CD4-positive, alpha-beta T cell treated with Interleukin-12 subunit alpha and Interleukin-12 subunit beta, for 1 hour (primary cell): ENCODE measurements at regions not wholly inside any gene's neighbourhood (a gene's known extent, or its start where the extent isn't known, plus 50 kb on each side); places are given as distances from the start of the nearest gene placed in this dataset.
"Not testable (repeated sequence)": the region's sequence is repeated elsewhere in the genome, so short reads cannot be mapped to it uniquely, and the experiment has no call there.

Experiments
- DNase-seq: peaks from one replicate; pipeline ENCODE4 v3.0.0-alpha.2; 2020

DNA sequence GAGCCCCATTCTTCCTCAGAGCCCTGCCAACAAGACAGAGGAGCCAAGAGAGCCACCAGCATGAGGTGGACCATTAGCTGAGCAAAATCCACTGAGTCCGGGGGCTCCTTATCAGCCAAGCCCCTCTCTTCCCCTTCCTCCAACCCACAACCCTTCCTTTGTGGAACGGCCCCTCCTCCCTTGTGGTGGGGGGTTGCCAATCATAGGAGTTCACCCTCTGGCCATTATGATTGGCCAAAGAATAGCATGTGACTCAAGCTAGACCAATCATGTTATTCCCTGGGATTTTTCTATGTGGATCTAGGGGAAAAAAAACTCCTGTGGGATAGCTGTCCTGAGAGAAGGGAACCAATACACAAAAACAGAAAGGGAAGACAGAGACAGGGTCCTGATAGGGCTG is 120.5 kb downstream of the C16orf95 start:
- no peak for DNase-seq

DNA sequence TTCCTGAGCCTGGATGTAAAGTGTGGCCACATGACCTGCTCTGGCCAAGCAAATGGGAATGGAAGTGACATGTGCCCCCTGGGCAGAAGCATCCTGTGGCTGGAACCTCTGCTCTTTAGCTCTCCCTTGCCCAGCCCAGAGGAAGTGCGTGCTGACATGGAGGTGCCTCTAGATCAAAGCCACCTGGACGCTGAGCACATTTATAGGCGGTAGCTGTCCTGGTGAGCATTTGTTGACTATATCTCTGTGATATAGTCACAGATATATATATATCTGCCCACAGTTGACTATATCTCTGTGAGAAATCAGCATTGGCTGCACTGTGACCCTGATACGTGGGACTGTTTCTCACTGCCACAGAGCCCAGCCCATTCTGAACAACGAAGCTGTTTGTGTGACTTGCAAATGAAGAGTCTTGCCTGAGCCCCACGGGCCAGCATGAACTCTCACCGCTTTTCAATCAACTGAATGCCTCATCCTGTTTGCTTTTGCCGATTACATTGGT is 118.8 kb downstream of the C16orf95 start:
- no peak for DNase-seq

DNA sequence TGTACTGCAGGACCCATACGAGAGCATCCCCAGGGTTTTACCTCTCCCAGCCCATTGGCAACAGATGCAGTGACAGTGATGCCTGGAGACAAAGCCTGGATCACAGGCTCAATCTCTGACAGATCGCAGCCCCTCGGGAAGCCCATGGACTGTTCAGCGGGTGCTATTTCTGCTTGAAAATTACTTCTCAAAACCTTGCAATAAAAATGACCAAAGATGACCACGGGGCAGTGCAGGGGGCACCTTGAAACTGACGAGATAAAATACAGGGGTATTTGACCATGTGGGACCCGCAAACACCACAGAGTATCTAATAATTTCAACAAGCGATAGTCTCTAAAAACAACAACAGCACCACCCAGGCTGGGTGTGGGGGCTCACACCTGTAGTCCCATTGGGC is 118.3 kb downstream of the C16orf95 start:
- DNase-seq = no peak

DNA sequence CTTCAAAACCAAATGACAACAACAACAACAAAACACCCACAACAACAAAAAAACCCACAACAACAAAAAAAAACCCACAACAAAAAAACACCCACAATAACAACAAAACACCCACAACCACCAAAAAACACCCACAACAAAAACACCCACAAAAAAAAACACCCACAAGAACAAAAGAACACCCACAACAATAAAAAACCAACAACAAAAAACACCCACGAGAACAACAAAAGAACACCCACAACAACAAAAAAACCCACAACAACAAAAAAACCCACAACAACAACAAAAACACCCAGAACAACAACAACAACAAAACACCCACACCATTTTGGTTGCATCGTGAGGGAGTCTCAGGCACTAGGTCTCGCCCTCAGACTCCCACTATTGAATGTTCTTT is 117.8 kb downstream of the C16orf95 start:
- DNase-seq = no peak

DNA sequence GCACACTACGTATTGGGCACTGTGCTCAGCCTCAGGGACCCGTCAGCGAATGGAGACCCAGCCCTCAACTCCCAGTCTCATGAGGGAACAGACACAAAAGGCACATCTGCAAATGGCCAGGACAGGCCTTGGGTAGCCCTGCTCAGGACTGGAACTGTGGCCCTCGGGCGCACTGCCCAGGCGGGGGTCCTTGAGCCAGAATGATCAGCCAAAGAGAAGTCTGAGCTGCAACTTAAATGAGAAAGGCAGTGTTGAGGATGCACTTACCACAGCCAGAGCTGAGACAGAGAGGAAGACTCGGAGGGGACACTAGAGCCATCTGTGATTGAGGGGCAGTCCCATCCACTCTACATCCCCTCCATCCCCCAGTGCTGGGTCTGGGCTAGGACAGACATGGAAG is 117.3 kb downstream of the C16orf95 start:
- DNase-seq = no peak

DNA sequence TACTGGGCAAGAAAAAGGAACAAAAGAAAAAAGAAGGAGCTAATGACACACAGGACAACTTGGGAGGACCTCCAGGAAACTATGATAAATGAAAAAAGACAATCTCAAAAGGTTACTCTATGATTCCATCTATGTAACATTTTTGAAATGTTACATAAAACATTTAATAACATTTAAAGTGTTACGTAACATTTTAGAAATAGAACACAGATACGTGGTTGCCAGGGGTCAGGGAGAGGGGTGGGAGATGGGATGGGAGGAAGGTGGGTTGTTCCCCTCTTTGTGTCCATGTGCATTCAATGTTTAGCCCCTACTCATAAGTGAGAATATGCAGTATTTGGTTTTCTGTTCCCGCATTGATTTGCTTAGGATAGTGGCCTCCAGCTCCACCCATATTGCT is 116.6 kb downstream of the C16orf95 start:
- no peak for DNase-seq

DNA sequence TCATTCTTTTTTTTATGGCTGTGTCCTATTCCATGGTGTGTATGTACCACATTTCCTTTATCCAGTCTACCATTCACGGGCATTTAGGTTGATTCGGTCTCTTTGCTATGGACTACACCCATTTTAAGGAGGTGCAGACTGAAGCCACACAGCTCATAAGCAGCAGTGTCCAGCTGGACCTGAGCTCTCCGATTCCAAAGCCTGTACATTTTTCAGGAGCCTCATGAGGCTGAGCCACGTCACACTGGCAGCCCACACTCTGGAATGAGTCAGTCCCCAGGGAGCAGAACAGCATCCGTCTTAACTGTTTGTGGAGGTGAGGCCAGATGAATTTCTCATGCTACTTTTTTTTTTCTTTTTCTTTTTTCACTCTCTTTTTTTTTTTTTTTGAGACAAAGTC is 116.1 kb downstream of the C16orf95 start:
- no peak for DNase-seq

DNA sequence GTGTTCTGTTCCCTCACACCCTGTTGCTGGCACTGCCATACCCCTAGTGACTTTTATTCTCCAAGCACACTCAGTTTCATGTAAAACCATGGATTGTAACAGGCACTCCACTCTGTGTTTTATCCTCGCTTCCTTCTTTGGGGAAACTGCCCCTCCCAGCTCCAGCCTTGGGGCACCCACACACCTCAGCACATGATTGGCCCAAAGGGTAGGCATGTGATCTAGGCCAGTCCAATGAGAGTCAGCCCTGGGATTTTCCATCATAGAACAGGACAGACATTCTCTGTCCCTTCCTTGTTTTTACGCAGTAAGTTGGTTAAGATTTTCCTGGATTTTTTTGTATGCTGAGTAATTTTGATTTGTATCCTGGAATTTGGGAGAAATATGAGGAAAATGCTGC is 115.4 kb downstream of the C16orf95 start:
- no peak for DNase-seq

DNA sequence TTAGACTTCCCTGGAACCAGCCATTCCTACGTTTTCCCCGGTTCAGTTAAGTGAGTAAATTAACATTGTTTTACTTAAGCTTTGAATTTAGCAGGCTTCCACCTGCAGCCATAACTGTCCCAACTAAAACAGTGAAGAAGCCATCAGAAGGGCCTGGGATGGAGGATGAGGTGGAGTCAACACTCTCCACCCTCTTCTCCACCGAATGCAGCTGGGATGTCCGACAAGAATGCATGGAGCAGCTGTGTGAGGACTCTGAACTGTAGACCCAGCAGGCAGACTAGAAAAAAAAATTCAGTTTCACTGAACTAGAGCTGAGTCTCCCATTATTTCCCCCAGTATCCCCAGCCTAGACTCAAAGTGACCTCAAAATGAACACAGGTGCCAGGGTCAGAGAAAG is 114.8 kb downstream of the C16orf95 start:
- DNase-seq = no peak

DNA sequence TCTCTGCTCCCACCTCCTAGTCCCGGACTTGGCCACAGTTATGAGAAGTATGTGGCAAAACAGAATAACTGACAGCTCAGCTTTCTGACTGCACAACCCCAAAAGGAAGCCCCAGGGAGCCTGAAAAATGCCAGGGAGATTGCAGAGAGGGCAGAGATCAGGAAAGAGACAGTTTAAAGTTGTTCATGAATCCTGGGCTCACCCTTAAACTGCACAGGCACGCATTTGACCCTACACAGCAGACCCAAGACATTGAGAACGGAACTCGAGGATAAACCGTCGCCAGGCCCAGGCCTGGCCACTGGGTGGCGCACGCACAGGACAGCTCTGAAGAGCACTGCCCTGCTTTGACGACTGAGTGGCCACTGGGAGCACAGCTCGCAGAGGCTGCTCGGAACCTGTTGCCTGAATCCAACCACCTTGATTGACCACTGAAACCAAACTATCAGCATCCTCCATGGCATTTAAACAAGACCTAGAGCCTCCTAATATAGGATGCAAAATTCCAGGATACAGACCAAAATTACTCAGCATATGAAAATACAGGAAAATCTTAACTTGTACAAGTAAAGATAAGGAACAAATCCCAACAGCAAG is 114.0 kb downstream of the C16orf95 start:
- DNase-seq = peak; percentile 32

DNA sequence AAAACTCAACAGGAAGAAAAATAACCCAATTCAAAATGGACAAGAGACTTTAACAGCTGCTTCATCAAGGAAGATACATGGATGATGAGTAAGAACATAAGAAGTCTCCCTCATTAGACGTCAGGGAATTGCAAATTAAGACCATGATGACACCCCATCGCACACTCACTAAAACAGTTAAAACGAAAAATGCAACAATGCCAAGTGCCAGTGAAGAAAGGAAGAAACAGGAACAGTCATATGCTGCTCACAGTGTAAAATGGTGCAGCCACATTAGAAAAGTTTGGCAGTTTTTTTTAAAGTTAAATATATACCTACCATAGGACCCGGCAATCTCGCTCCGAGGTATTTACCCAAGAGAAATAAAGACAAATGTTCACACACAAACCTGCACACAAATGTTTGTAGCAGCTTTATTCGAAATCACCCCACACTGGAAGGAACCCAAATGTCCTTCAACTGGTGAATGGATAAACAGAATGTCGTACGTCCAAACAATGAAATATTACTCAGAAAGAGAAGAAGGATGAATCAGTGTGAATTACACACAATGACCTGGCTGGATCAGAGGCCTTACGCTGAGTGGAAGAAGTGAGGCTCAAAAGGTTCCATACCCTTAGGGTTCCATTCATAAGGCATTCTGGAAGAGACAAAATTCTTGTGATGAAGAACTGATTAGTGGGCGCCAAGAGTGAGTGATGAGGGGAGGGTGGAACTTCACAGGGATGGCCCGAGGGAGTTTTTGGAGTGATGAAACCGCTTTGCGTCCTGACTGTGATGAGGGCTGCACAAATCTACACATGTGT is 110.3 kb downstream of the C16orf95 start:
- DNase-seq = no peak

DNA sequence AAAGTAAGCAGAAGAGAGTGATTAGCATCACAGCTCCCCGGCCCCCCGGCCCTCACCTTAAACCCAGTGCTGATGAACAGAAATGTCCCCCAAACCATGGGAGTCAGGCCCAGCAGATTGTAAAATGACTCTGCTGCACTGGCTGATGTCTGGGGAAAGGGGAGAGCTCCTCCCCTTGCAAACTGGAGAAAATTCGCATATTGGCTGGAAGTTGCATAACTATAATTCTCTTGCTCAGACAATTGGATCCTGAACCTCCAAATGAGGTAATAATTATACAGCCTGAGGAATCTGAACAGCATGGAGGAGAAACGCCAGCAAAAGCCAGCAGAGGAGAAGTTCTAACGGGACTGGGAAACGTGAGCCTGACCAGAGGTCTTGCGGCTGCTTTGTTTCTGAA is 109.7 kb downstream of the C16orf95 start:
- no peak for DNase-seq

DNA sequence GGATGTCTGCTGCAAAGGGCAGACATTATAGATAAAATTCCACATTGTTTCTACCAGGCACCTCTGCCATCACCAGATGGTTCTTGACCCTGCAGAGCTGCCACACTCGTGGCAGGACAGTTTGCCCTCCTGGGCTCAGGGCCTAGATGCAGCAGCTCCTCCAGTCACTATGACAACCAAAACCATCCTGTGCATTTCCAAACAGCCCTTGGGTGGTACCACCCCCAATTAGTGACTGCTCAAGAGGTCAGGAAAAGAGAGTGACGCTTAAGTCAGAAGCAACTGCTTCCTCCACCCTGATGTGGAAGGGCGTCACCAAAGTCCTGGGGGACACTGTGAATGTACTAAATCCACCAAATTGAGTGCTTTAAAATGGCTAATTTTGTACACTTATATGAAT is 109.2 kb downstream of the C16orf95 start:
- DNase-seq = no peak

DNA sequence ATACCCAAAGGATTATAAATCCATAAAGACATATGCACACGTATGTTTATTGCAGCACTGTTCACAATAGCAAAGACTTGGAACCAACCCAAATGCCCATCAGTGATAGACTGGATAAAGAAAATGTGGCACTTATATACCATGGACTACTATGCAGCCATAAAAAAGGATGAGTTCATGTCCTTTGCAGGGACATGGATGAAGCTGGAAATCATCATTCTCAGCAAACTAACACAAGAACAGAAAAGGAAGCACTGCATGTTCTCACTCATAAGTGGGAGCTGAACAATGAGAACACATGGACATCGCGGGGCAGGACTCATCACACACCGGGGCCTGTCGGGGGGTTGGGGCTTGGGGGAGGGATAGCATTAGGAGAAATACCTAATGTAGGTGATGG is 108.2 kb downstream of the C16orf95 start:
- DNase-seq = not testable (repeated sequence)

DNA sequence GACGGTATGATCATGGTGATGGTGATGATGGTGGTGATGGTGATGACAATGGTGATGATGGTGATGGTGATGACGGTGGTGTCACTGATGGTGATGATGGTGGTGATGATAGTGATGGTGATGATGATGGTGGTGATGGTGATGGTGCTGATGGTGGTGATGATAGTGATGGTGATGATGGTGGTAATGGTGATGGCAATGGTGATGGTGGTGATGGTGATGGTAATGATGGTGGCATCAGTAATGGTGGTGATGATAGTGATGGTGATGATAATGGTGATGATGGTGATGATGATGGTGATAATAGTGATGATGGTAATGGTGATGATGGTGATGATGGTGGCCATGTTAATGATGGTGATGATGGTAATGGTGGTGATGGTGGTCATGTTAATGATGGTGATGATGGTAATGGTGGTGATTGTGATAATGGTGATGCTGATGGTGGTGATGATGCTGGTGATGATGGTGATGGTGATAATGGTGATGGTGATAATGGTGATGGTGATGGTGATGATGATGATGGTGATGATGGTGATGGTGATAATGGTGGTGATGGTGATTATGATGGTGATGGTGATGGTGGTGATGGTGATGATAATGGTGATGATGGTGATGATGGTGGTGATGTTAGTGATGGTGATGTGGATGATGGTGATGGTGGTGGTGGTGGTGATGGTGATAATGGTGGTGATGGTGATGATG is 107.2 kb downstream of the C16orf95 start:
- DNase-seq = no peak

DNA sequence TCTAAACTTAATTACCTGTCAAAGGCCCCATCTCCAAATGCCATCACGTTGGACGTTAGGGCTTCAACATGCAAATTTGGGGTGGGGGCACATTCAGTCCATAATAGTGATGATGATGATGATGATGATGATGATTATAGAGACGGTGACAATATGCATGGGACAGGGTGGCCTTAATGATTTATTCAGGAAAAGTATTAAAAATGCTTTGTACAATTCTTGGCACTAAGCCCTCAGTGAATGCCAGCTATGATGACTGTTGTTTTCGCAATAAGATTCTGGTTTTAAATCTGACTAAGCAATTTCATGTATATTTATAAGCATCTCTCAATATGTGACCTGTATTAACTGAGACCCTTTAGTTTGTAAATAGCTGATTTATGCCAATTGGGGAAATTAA is 106.3 kb downstream of the C16orf95 start:
- DNase-seq = no peak

DNA sequence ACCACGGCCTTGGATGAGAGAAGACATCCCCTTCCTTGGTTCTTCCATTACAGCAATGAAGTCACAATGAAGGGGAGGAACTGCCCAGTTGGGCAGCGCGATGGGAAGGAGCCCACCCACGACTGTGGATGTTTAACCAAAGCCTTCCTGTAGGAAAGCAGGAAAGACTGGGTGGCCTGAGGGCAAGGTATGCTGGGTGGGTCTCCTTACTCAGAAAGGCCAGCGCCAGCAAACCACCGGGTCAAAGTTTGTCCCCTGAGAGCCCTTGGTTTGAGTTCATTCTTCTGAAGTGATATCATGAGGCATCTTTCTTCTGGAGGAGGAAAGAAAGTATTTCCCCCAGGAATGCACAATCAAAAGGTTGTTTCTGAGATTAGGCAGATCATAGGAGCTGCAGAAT is 105.2 kb downstream of the C16orf95 start:
- DNase-seq = no peak

DNA sequence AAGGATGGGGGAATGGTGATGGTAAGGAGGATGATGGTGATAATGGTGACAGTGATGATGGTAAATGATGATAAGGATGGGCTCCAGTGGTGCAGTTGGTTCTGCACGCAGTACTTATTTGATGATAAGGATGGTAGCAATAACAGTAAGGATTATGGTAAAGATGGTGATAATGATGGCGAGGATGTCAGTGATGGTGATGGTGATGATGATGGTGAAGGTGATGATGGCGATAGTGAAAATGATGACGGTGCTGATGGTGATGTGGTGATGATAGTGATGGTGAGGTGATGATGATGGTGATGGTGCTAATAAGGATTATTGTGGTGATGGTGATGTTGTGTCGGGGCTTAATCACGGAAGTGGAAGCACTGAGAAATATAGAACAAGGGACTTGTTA is 103.7 kb downstream of the C16orf95 start:
- no peak for DNase-seq

DNA sequence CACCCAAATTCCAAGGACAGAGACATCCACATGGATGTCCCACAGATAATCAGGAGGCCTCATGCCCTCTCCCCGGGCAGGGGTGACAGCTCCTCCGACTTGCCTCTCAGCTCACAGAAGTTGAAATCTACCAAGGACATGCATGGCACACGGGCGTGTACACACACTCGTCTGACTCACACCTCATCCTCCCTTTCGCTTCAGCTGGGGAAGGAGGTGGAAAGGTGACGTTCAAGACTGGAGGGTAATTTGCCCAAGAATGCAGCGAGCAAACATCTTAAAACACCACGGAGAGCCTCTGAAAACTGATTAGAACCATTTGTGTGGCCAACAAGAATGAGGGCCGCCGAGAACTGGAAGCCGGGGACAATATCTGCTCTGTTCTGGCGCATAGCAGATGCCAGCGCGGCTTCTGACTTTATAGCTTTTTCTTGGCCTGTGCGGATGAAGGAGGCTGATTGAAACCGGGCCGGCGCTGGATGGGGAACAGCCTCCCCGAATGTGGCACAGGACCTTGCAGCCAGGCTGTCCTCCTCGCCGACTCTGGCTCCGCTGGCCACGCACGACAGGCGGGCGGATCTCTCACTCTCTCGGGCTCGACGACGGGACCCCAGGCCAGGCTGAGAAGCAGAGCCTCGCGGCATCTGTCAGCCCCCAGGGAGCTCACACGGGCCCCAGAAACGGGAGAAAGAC is 100.9 kb downstream of the C16orf95 start:
- no peak for DNase-seq

DNA sequence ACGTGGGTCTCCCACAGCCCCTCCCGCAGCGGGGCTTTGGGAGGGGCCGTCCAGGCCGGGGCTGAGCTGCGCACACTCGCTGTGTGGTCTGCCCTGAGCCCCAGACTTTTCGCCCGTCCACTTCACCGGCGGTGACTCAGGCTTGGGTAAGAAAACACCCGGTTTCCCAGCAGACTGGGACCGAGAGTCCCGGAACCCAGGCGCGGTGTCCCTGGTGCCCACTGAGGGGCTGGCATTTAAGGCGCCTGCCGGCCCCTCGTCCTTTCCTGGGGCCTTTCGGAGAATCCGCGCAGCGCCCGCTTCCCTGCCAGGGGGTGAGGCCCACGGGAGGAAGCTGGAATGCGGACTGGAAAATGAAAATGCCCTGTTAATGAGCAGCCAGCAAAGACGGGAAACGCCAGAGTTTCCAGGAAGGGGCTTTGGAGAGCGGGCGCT is 100.3 kb downstream of the C16orf95 start:
- no peak for DNase-seq

DNA sequence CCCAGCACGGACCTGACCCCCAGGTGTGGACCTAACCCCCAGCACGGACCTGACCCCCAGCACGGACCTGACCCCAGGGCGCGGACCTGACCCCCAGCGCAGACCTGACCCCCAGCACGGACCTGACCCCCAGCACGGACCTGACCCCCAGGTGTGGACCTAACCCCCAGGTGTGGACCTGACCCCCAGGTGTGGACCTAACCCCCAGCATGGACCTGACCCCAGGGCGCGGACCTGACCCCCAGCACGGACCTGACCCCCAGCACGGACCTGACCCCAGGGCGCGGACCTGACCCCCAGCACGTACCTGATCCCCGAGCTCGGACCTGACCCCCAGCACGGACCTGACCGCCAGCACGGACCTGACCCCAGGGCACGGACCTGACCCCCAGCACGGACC is 99.4 kb downstream of the C16orf95 start:
- DNase-seq = not testable (repeated sequence)

DNA sequence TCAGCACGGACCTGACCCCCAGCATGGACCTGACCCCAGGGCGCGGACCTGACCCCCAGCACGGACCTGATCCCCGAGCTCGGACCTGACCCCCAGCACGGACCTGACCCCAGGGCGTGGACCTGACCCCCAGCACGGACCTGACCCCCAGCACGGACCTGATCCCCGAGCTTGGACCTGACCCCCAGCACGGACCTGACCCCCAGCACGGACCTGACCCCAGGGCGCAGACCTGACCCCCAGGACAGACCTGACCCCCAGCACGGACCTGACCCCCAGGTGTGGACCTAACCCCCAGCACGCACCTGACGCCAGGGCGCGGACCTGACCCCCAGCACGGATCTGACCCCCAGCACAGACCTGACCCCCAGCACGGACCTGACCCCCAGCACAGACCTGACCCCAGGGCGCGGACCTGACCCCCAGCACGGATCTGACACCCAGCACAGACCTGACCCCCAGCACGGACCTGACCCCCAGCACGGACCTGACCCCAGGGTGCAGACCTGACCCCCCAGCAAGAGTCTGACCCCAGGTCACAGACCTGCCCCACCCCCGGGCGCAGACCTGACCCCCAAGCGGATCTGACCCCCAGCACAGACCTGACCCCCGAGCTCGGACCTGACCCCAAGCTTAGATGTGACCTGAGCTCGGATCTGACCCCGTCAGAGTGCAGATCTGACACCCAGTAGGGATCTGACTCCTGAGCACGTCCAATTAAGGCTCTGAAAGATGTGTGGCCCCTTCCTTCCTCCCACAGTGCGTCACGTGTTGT is 98.7 kb downstream of the C16orf95 start:
- no peak for DNase-seq
